Neural crest cell (in vitro differentiated cells): ENCODE measurements at regions not wholly inside any gene's neighbourhood (a gene's known extent, or its start where the extent isn't known, plus 50 kb on each side); places are given as distances from the start of the nearest gene placed in this dataset.

ENCODE experiments used
- DNase-seq: peaks from one replicate; pipeline ENCODE4 v3.0.0; 2021; ENCODE audit warnings: low read depth, mixed read lengths, low spot score
- H3K27ac Mint-ChIP-seq: one replicate; pipeline ENCODE4 v1.8.0; 2021; ENCODE audit warnings: mild to moderate bottlenecking, mixed read lengths; ENCODE audit not compliant: unreplicated experiment
- H3K27me3 Mint-ChIP-seq: 2 replicates; pipeline ENCODE4 v1.8.0; 2021; ENCODE audit warnings: low read depth, mild to moderate bottlenecking, mixed read lengths
- H3K36me3 Mint-ChIP-seq: 2 replicates; pipeline ENCODE4 v1.8.0; 2021; ENCODE audit warnings: low read depth, mild to moderate bottlenecking, mixed read lengths
- H3K4me1 Mint-ChIP-seq: 2 replicates; pipeline ENCODE4 v1.8.0; 2021; ENCODE audit warnings: mixed read lengths
- H3K4me3 Mint-ChIP-seq: one replicate; pipeline ENCODE4 v1.8.0; 2021; ENCODE audit warnings: mild to moderate bottlenecking, mixed read lengths
- H3K9me3 Mint-ChIP-seq: 2 replicates; pipeline ENCODE4 v1.8.0; 2021; ENCODE audit warnings: mixed read lengths
- TF ChIP-seq, protein P1 (sequence below): fragments of 200-600 bp; sonication (generic); conservative IDR thresholded peaks from 2 replicates; pipeline ENCODE4 v1.5.0; 2021; ENCODE audit warnings: antibody characterized with exemption, mild to moderate bottlenecking

DNA sequence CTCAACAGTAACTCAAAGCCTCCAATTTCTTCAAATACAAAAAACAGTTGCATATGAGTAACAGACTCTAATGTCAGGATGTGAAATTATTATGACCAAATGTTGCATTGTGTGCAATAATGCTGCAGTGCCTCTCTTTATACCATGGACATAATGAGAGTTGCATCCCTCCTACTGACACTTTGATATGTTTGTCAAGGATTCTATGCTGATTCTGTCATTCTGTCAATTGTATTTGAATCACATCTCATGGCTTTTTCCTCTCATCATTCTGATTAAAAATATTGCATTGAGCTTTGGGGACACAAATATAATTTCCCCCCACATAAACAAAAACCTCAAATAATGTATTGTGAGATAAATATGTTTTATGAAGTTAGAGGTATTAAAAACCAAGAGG lies 84.6 kb upstream of the SGCE start:
- Mint-ChIP-seq H3K4me1 (peaks cover 13% of the 10 kb centered on the region), H3K27me3 (no peaks in the 10 kb centered on the region), H3K27ac (no peak overlapping the region), H3K4me3 (no peak overlapping the region), H3K36me3 (no peaks in the 10 kb centered on the region), H3K9me3 (no peaks in the 10 kb centered on the region)
- TF ChIP-seq, protein P1, sequence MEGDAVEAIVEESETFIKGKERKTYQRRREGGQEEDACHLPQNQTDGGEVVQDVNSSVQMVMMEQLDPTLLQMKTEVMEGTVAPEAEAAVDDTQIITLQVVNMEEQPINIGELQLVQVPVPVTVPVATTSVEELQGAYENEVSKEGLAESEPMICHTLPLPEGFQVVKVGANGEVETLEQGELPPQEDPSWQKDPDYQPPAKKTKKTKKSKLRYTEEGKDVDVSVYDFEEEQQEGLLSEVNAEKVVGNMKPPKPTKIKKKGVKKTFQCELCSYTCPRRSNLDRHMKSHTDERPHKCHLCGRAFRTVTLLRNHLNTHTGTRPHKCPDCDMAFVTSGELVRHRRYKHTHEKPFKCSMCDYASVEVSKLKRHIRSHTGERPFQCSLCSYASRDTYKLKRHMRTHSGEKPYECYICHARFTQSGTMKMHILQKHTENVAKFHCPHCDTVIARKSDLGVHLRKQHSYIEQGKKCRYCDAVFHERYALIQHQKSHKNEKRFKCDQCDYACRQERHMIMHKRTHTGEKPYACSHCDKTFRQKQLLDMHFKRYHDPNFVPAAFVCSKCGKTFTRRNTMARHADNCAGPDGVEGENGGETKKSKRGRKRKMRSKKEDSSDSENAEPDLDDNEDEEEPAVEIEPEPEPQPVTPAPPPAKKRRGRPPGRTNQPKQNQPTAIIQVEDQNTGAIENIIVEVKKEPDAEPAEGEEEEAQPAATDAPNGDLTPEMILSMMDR = no peak
- no peak for DNase-seq

DNA sequence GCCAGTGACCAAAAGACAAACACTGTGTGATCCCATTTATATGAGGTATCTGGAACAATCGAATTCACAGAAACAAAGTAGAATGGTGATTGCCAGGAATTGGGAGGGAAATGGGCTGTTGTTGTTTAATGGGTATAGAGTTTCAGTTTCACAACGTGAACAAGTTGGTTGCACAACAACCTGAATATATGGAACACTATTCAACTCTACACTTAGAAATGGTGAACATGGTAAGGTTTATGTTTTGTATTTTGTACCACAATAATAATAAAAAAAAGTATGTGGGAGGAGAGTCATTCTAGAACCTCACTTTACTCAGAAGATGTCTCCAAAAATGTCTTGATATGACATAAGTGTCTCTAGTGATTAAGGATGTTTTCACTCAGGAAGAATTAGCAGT lies 85.2 kb upstream of the SGCE start:
- no peak overlapping the region for H3K4me3 Mint-ChIP-seq
- TF ChIP-seq, protein P1 = no peak
- H3K27ac Mint-ChIP-seq = no peak overlapping the region
- H3K9me3 Mint-ChIP-seq = no peaks in the 10 kb centered on the region
- no peaks in the 10 kb centered on the region for H3K36me3 Mint-ChIP-seq
- peaks cover 13% of the 10 kb centered on the region for H3K4me1 Mint-ChIP-seq
- DNase-seq = no peak
- H3K27me3 Mint-ChIP-seq = no peaks in the 10 kb centered on the region

DNA sequence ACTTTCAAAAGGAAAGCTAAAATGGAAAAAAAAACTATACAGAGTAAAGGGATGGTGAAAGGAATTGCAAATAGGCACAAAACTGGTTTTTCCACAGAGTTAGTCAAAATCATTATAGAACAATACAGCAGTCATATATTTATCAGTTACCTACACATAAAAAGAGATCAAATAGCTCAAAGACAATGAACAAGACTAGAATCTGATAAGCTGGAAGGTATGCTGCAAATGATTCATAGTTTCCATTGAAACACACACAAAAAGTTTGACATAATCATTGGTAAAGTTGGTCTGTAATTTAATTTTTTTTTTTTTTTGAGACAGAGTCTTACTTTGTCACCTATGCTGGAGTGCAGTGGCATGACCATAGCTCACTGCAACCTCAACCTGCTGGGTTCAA lies 92.4 kb upstream of the SGCE start:
- no peak overlapping the region for H3K27ac Mint-ChIP-seq
- H3K4me3 Mint-ChIP-seq = no peak overlapping the region
- TF ChIP-seq, protein P1 = no peak

DNA sequence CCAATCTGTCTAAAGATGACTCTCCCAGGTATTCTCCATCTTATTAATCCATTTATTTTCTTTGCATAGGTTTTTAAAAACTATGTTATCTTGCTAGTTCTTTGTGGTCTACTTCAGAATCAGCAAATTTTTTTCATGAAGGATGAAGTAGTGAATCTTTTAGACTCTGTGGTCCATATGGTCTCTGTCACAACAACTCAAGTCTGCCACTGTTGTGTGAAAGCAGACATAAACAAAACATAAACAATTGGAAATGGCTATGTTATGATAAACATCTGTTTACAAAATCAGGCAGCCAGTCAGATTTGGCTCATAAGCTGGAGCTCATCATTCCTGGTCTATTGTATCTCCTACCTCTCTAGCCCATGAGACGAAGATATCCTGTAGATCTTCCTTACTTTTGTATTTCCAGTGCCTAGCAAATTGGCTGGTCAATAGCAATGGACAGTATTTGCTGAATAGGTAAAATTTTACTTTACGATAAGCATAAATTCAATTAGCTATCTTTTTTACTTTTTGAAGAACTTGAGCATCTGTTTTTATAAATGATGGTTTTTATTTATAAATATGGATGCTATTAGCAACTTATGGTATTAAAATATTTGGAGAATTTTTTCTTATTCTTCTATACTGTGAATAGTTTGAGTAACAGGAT lies 104.6 kb upstream of the SGCE start:
- Mint-ChIP-seq H3K27me3 (no peaks in the 10 kb centered on the region), H3K4me3 (no peak overlapping the region), H3K4me1 (peaks cover 7% of the 10 kb centered on the region), H3K36me3 (peaks cover 17% of the 10 kb centered on the region), H3K27ac (no peak overlapping the region), H3K9me3 (peaks cover 17% of the 10 kb centered on the region)
- TF ChIP-seq, protein P1 = no peak
- DNase-seq = no peak

More for the DNA sequence above, 92.4 kb upstream of the SGCE start:
- Mint-ChIP-seq H3K36me3 (peaks cover 4% of the 10 kb centered on the region), H3K27me3 (no peaks in the 10 kb centered on the region), H3K9me3 (peaks cover 8% of the 10 kb centered on the region), H3K4me1 (peaks cover 14% of the 10 kb centered on the region)
- DNase-seq = no peak

DNA sequence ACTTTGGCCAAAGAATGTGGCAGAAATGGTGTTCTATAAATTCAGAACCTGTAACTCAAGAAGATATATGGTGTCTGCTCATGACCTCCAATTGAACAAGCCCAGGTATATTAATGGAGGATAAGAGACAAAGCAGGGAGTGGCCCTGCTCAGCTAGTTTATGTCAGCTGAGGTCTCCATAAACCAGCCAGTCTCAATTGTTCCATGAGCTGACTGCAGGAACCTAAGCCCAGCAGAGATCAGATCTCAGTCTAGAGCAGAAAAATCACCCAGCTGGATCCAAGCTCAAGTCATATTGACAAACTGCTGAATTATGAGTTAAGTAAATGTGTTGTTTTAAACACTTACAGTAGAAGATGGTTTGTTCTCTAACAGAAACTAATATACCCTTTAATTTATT lies 105.5 kb upstream of the SGCE start:
- no peaks in the 10 kb centered on the region for H3K27me3 Mint-ChIP-seq
- H3K9me3 Mint-ChIP-seq = peaks cover 10% of the 10 kb centered on the region
- TF ChIP-seq, protein P1 = no peak
- H3K4me1 Mint-ChIP-seq = peaks cover 7% of the 10 kb centered on the region
- H3K27ac Mint-ChIP-seq = no peak overlapping the region
- H3K36me3 Mint-ChIP-seq = peaks cover 11% of the 10 kb centered on the region
- no peak for DNase-seq
- no peak overlapping the region for H3K4me3 Mint-ChIP-seq
